ENCODE measurements at regions not wholly inside any gene's neighbourhood (a gene's known extent, or its start where the extent isn't known, plus 50 kb on each side); places are given as distances from the start of the nearest gene placed in this dataset.
"Not testable (repeated sequence)": the region's sequence is repeated elsewhere in the genome, so short reads cannot be mapped to it uniquely, and the experiment has no call there.

- Histone ChIP-seq H3K36me3 (no peaks in the 10 kb centered on the region), H3K27ac (peak overlapping the region; percentile 84 to 89), H3K4me3 (peak overlapping the region; percentile 25 to 54), H3K9me3 (no peaks in the 10 kb centered on the region), H3K4me1 (peaks cover 0 to 26% of the 10 kb centered on the region in 2 donors), H3K27me3 (peaks cover 0 to 7% of the 10 kb centered on the region in 2 donors)
- TF ChIP-seq, protein P1, sequence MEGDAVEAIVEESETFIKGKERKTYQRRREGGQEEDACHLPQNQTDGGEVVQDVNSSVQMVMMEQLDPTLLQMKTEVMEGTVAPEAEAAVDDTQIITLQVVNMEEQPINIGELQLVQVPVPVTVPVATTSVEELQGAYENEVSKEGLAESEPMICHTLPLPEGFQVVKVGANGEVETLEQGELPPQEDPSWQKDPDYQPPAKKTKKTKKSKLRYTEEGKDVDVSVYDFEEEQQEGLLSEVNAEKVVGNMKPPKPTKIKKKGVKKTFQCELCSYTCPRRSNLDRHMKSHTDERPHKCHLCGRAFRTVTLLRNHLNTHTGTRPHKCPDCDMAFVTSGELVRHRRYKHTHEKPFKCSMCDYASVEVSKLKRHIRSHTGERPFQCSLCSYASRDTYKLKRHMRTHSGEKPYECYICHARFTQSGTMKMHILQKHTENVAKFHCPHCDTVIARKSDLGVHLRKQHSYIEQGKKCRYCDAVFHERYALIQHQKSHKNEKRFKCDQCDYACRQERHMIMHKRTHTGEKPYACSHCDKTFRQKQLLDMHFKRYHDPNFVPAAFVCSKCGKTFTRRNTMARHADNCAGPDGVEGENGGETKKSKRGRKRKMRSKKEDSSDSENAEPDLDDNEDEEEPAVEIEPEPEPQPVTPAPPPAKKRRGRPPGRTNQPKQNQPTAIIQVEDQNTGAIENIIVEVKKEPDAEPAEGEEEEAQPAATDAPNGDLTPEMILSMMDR (IDR thresholded peaks at IDR 0.05), result no peak
- peak; percentile 64 for DNase-seq (ENCODE audit: low spot score)
Measured at GRCh38 chr6:26272171-26272637, 92.8 kb upstream of the BTN3A2 start.

GRCh38 chr6:26273673-26274588, 91.1 kb upstream of the BTN3A2 start:
- TF ChIP-seq, protein P1 (IDR thresholded peaks at IDR 0.05), result no peak
- H3K36me3 ChIP-seq, result no peaks in the 10 kb centered on the region
- DNase-seq (ENCODE audit: low spot score), result no peak
- H3K9me3 ChIP-seq, result no peaks in the 10 kb centered on the region
- H3K4me1 ChIP-seq, result peaks cover 0 to 26% of the 10 kb centered on the region in 2 donors
- H3K4me3 ChIP-seq, result peak overlapping the region; percentile 37 to 54
- H3K27ac ChIP-seq, result peak overlapping the region; percentile 84 to 89
- peaks cover 0 to 7% of the 10 kb centered on the region in 2 donors for H3K27me3 ChIP-seq

GRCh38 chr6:26275663-26276062, 89.3 kb upstream of the BTN3A2 start:
- no peaks in the 10 kb centered on the region for H3K27me3 ChIP-seq

DNA sequence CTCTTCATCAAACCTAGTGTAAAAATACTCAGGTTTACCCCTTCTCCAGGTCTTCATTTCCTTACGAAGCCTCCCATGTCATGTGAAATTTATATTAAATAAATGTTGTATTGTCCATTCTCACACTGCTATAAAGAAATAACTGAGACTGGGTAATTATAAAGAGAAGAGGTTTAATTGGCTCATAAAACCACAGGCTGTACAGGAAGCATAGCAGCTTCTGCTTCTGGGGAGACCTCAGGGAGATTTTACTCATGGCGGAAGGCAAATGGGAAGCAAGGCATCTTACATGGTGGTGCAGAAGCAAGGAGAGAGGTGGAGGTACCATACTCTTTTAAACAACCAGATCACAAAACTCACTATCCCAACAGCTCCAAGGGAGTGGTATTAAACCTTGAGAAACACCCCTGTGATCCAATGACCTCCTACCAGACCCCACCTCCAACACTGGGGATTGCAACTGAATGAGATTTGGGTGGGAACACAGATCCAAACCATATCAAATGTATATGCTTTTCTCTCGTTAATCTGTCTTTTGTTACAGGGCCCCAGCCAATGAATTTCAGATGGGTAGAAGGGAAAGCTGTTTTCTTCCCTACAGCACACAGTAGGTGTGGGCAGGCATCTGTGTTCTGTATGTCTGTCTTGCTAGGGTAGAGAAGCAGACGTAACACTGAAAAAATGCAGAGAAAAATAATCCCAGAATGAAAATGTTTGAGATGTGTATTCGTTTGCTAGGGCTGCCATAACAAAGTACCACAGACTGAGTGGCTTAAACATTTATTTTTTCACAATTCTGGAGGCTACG, 88.0 kb upstream of the BTN3A2 start:
- Histone ChIP-seq H3K9me3 (no peaks in the 10 kb centered on the region), H3K4me1 (peaks cover 0 to 13% of the 10 kb centered on the region in 2 donors)
- TF ChIP-seq, protein P1 (IDR thresholded peaks at IDR 0.05), result no peak

More at GRCh38 chr6:26275663-26276062, 89.3 kb upstream of the BTN3A2 start:
- no peaks in the 10 kb centered on the region for H3K36me3 ChIP-seq
- no peaks in the 10 kb centered on the region for H3K9me3 ChIP-seq
- H3K4me1 ChIP-seq, result peaks cover 0 to 25% of the 10 kb centered on the region in 2 donors
- H3K27ac ChIP-seq, result no peak overlapping the region
- no peak for DNase-seq (ENCODE audit: low spot score)
- no peak overlapping the region for H3K4me3 ChIP-seq
- TF ChIP-seq, protein P1 (IDR thresholded peaks at IDR 0.05), result no peak

DNA sequence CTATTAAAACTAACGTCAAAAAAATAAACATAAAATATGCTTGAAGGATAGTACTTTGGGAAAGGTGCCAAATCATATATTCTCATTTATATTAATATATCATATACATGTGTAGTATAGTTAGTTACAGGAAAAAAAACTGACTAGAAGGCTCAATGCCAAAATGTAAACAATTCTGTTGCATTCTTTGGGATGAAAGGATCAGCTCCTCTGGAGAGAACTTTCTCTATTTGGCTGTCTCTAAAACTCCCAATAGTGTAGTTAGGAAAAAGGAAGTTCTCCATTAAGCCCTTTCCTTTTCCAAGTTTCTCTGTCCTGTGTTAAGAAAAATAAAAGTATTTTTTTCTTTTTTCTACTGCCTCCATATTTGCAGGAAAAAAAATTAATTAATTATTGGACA, 86.5 kb upstream of the BTN3A2 start:
- H3K4me1 ChIP-seq, result peaks cover 0 to 15% of the 10 kb centered on the region in 2 donors
- no peaks in the 10 kb centered on the region for H3K27me3 ChIP-seq
- no peak for DNase-seq (ENCODE audit: low spot score)
- H3K9me3 ChIP-seq, result no peaks in the 10 kb centered on the region
- no peaks in the 10 kb centered on the region for H3K36me3 ChIP-seq
- no peak overlapping the region for H3K4me3 ChIP-seq
- TF ChIP-seq, protein P1 (IDR thresholded peaks at IDR 0.05), result no peak
- H3K27ac ChIP-seq, result no peak overlapping the region

More for the DNA sequence above, 88.0 kb upstream of the BTN3A2 start:
- H3K27ac ChIP-seq, result no peak overlapping the region
- DNase-seq (ENCODE audit: low spot score), result no peak
- H3K36me3 ChIP-seq, result no peaks in the 10 kb centered on the region
- H3K27me3 ChIP-seq, result no peaks in the 10 kb centered on the region
- H3K4me3 ChIP-seq, result no peak overlapping the region

DNA sequence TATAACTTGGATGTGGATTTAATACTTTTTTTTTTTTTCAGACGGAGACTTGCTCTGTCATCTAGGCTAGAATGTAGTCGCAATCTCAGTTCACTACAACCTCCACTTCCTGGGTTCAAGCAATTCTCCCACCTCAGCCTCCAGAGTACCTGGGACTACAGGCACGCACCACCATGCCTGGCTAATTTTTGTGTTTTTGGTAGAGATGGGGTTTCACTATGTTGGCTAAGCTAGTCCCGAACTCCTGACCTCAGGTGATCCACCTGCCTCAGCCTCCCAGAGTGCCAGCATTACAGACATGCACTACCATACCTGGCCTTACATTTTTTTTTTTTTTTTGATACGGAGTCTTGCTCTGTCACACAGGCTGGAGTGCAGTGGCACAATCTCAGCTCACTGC, 85.6 kb upstream of the BTN3A2 start:
- H3K9me3 ChIP-seq; H3K27ac ChIP-seq; H3K27me3 ChIP-seq; H3K4me3 ChIP-seq; H3K36me3 ChIP-seq; DNase-seq (ENCODE audit: low spot score): not testable (repeated sequence)
- peaks cover 0 to 21% of the 10 kb centered on the region in 2 donors for H3K4me1 ChIP-seq

All from right atrium auricular region (tissue), 2 donors.